Renal cortical epithelial cell (primary cell): ENCODE measurements at regions not wholly inside any gene's neighbourhood (a gene's known extent, or its start where the extent isn't known, plus 50 kb on each side); places are given as distances from the start of the nearest gene placed in this dataset.

Source experiments
- DNase-seq: peaks from one replicate; pipeline ENCODE4 v3.0.0-alpha.2; 2011; ENCODE audit warnings: low read depth

- no peak for DNase-seq
Measured at GRCh38 chr5:117942861-117943519, 1045.4 kb downstream of the DTWD2 start.

GRCh38 chr5:117893211-117893610 is 1095.1 kb downstream of the DTWD2 start:
- DNase-seq: no peak

- no peak for DNase-seq
Measured at GRCh38 chr5:117892360-117892759, 1096.0 kb downstream of the DTWD2 start.

- DNase-seq: peak; percentile 37
Measured at GRCh38 chr5:117889596-117889995, 1098.8 kb downstream of the DTWD2 start.

- no peak for DNase-seq
Measured at GRCh38 chr5:117888688-117889087, 1099.7 kb downstream of the DTWD2 start.

GRCh38 chr5:117881426-117882230 is 1106.7 kb downstream of the DTWD2 start:
- no peak for DNase-seq

- DNase-seq: no peak
Measured at GRCh38 chr5:117880932-117881331, 1107.4 kb downstream of the DTWD2 start.

GRCh38 chr5:117877731-117878130 is 1110.6 kb downstream of the DTWD2 start:
- DNase-seq: no peak

GRCh38 chr5:117872798-117873368 is 1115.5 kb downstream of the DTWD2 start:
- no peak for DNase-seq

- DNase-seq: no peak
Measured at GRCh38 chr5:117869596-117869995, 1118.8 kb downstream of the DTWD2 start.

- no peak for DNase-seq
Measured at GRCh38 chr5:117863586-117864296, 1124.6 kb downstream of the DTWD2 start.

- DNase-seq: no peak
Measured at GRCh38 chr5:117860550-117860949, 1127.8 kb downstream of the DTWD2 start.

- DNase-seq: no peak
Measured at GRCh38 chr5:117859176-117859575, 1129.2 kb downstream of the DTWD2 start.

- no peak for DNase-seq
Measured at GRCh38 chr5:117856713-117857112, 1131.6 kb downstream of the DTWD2 start.

GRCh38 chr5:117837786-117838185 is 1150.6 kb downstream of the DTWD2 start:
- DNase-seq: no peak

- no peak for DNase-seq
Measured at GRCh38 chr5:117833691-117834090, 1154.7 kb downstream of the DTWD2 start.

- DNase-seq: no peak
Measured at GRCh38 chr5:117829646-117830045, 1158.7 kb downstream of the DTWD2 start.

GRCh38 chr5:117813850-117814249 is 1174.5 kb downstream of the DTWD2 start:
- DNase-seq: no peak

- no peak for DNase-seq
Measured at GRCh38 chr5:117812861-117813260, 1175.5 kb downstream of the DTWD2 start.

GRCh38 chr5:117809251-117809650 is 1179.1 kb downstream of the DTWD2 start:
- DNase-seq: no peak

GRCh38 chr5:117805058-117805457 is 1183.3 kb downstream of the DTWD2 start:
- DNase-seq: no peak

- no peak for DNase-seq
Measured at GRCh38 chr5:117803533-117803932, 1184.8 kb downstream of the DTWD2 start.
